ENCODE measurements at regions not wholly inside any gene's neighbourhood (a gene's known extent, or its start where the extent isn't known, plus 50 kb on each side); places are given as distances from the start of the nearest gene placed in this dataset.

DNA sequence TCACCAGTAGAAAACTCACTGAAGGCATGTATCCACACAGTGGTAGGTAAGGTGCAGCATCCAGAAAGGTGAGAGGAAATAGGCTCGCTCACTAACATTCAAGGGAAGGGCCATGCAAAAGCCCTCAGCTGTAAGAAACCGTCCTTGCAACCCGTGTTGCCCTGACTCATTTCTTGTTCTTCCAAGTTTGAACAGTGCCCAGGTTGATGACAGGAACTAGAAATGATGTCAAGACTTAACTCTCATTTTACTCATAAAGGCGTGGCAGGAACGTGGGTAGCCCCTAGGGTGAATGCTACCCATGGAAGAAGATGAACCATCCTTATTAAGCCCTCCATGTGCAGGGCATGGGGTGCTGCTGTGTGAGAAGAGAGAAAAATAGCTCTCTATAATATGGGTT is 187.6 kb downstream of the CD83 start:
- Histone ChIP-seq H3K79me2 (ENCODE audit: control insufficient read depth, low read length) (no peaks in the 10 kb centered on the region), H3K27ac (ENCODE audit: low read depth, low read length) (no peak overlapping the region), H3K4me2 (ENCODE audit: low read length) (no peak overlapping the region), H3K36me3 (ENCODE audit: control insufficient read depth, low read length) (no peaks in the 10 kb centered on the region), H3K4me3 (ENCODE audit: low read length) (no peak overlapping the region), H3K27me3 (ENCODE audit: control insufficient read depth, low read length) (no peaks in the 10 kb centered on the region), H3F3A (ENCODE audit: control insufficient read depth, insufficient read depth) (no peaks in the 10 kb centered on the region), H3K9me2 (replicated peaks; ENCODE audit: control insufficient read depth, low read length) (no peaks in the 10 kb centered on the region), H4K20me1 (ENCODE audit: control insufficient read depth, insufficient read depth, low read depth, low read length) (no peaks in the 10 kb centered on the region), H3K9me3 (ENCODE audit: control insufficient read depth, insufficient read depth, low read length) (no peaks in the 10 kb centered on the region), H3K4me1 (ENCODE audit: control insufficient read depth, low read length) (no peaks in the 10 kb centered on the region)
- no peak for TF ChIP-seq EZH2phosphoT487 (IDR thresholded peaks at IDR 0.05; ENCODE audit: borderline replicate concordance, low read length)
- TF ChIP-seq, protein P1, sequence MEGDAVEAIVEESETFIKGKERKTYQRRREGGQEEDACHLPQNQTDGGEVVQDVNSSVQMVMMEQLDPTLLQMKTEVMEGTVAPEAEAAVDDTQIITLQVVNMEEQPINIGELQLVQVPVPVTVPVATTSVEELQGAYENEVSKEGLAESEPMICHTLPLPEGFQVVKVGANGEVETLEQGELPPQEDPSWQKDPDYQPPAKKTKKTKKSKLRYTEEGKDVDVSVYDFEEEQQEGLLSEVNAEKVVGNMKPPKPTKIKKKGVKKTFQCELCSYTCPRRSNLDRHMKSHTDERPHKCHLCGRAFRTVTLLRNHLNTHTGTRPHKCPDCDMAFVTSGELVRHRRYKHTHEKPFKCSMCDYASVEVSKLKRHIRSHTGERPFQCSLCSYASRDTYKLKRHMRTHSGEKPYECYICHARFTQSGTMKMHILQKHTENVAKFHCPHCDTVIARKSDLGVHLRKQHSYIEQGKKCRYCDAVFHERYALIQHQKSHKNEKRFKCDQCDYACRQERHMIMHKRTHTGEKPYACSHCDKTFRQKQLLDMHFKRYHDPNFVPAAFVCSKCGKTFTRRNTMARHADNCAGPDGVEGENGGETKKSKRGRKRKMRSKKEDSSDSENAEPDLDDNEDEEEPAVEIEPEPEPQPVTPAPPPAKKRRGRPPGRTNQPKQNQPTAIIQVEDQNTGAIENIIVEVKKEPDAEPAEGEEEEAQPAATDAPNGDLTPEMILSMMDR (IDR thresholded peaks at IDR 0.05; ENCODE audit: low read depth, low read length, poor library complexity, severe bottlenecking), result no peak

DNA sequence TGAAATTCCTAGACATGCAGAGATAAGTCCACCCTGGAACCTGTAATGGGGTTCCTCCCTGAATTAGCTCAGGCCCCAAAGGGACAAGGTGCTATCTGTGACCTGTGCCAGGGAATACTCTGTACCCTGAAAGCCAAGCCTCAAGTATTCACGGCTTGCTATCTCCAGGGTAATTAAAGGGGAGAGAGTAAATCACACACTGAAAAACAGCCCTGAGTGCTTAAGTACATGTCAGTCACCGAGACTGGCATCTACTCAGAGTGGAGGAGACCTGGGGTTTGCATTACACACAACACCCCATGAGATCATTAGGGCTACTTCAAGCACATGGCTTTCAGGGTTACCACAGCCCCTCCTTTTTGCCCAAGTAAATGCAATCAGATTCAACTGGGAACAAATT is 188.1 kb downstream of the CD83 start:
- Histone ChIP-seq H3K27ac (ENCODE audit: low read depth, low read length) (no peak overlapping the region), H3K27me3 (ENCODE audit: control insufficient read depth, low read length) (no peaks in the 10 kb centered on the region), H3K4me1 (ENCODE audit: control insufficient read depth, low read length) (no peaks in the 10 kb centered on the region), H3K4me3 (ENCODE audit: low read length) (no peak overlapping the region), H3K36me3 (ENCODE audit: control insufficient read depth, low read length) (no peaks in the 10 kb centered on the region), H4K20me1 (ENCODE audit: control insufficient read depth, insufficient read depth, low read depth, low read length) (no peaks in the 10 kb centered on the region), H3F3A (ENCODE audit: control insufficient read depth, insufficient read depth) (no peaks in the 10 kb centered on the region), H3K4me2 (ENCODE audit: low read length) (no peak overlapping the region), H3K9me2 (replicated peaks; ENCODE audit: control insufficient read depth, low read length) (no peaks in the 10 kb centered on the region), H3K9me3 (ENCODE audit: control insufficient read depth, insufficient read depth, low read length) (no peaks in the 10 kb centered on the region), H3K79me2 (ENCODE audit: control insufficient read depth, low read length) (no peaks in the 10 kb centered on the region)
- no peak for TF ChIP-seq EZH2phosphoT487 (IDR thresholded peaks at IDR 0.05; ENCODE audit: borderline replicate concordance, low read length)
- TF ChIP-seq, protein P1 (IDR thresholded peaks at IDR 0.05; ENCODE audit: low read depth, low read length, poor library complexity, severe bottlenecking), result no peak

DNA sequence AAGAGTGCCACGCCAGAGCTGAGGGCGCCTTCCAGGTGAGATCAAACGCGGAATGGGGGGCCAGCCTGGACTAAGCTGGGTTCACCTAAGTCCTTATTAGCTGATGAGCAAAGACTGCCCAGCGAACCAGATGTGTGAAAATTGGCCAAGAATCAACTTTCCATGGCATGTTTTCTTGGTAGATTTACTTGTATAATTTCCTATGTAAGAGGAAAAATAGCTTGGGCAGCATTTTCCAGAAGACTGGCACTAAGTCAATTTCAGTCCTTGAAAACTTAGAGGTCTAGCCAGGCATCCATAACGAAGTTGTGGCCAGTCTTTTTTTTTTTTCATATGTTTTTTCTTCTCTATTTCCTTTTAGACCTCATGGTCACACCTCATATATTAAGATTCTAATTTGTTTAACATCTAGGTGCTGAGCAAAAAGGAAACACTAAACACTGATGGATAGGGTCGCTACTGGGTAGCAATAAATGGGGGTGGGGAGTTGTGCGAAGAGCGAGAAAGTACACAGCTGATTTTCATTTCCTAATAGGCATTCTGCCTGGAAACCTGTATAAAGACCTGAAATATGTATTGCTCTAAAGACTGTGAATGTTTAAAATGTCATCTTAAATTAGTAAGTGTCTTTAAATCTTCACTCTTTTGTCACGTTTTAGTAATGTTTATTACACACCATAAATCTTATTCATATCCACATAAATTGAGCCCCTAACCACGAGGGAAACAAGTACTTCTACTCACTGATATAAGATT is 188.8 kb downstream of the CD83 start:
- H3K4me3 ChIP-seq (ENCODE audit: low read length), result no peak overlapping the region
- no peaks in the 10 kb centered on the region for H3K9me3 ChIP-seq (ENCODE audit: control insufficient read depth, insufficient read depth, low read length)
- H3K9me2 ChIP-seq (replicated peaks; ENCODE audit: control insufficient read depth, low read length), result no peaks in the 10 kb centered on the region
- H4K20me1 ChIP-seq (ENCODE audit: control insufficient read depth, insufficient read depth, low read depth, low read length), result no peaks in the 10 kb centered on the region
- H3K27me3 ChIP-seq (ENCODE audit: control insufficient read depth, low read length), result no peaks in the 10 kb centered on the region
- TF ChIP-seq EZH2phosphoT487 (IDR thresholded peaks at IDR 0.05; ENCODE audit: borderline replicate concordance, low read length), result no peak
- TF ChIP-seq, protein P1 (IDR thresholded peaks at IDR 0.05; ENCODE audit: low read depth, low read length, poor library complexity, severe bottlenecking), result no peak
- H3F3A ChIP-seq (ENCODE audit: control insufficient read depth, insufficient read depth), result no peaks in the 10 kb centered on the region
- no peak overlapping the region for H3K27ac ChIP-seq (ENCODE audit: low read depth, low read length)
- no peaks in the 10 kb centered on the region for H3K36me3 ChIP-seq (ENCODE audit: control insufficient read depth, low read length)
- H3K79me2 ChIP-seq (ENCODE audit: control insufficient read depth, low read length), result no peaks in the 10 kb centered on the region
- no peaks in the 10 kb centered on the region for H3K4me1 ChIP-seq (ENCODE audit: control insufficient read depth, low read length)
- no peak overlapping the region for H3K4me2 ChIP-seq (ENCODE audit: low read length)
